ENCODE measurements at regions not wholly inside any gene's neighbourhood (a gene's known extent, or its start where the extent isn't known, plus 50 kb on each side); places are given as distances from the start of the nearest gene placed in this dataset.

GRCh38 chr11:13884158-13884799 is 78.2 kb upstream of the SPON1 start:
- H3K4me1 ChIP-seq, result no peaks in the 10 kb centered on the region
- intact Hi-C loops (cut with DNase I; ENCODE audit: low total_unique reads), result no loop called here
- H3K9me3 ChIP-seq, result no peaks in the 10 kb centered on the region
- H3K36me3 ChIP-seq, result no peaks in the 10 kb centered on the region
- no peaks in the 10 kb centered on the region for H3K27me3 ChIP-seq
- H3K4me3 ChIP-seq, result no peak overlapping the region
- no peak overlapping the region for H3K27ac ChIP-seq
- TF ChIP-seq POLR2A (IDR thresholded peaks at IDR 0.05), result no peak
- no peak for TF ChIP-seq CTCF (IDR thresholded peaks at IDR 0.05)
- TF ChIP-seq POLR2AphosphoS5 (IDR thresholded peaks at IDR 0.05), result no peak
- DNase-seq (ENCODE audit: low spot score in 2 of 2), result no peak

- Histone ChIP-seq H3K27ac (no peak overlapping the region), H3K27me3 (no peaks in the 10 kb centered on the region), H3K4me1 (no peaks in the 10 kb centered on the region), H3K9me3 (no peaks in the 10 kb centered on the region), H3K36me3 (no peaks in the 10 kb centered on the region), H3K4me3 (no peak overlapping the region)
- DNase-seq (ENCODE audit: low spot score in 2 of 2), result peak in 1 of 2 donors; percentile 32
- TF ChIP-seq POLR2A (IDR thresholded peaks at IDR 0.05) (no peak), CTCF (IDR thresholded peaks at IDR 0.05) (no peak), POLR2AphosphoS5 (IDR thresholded peaks at IDR 0.05) (no peak)
- intact Hi-C loops (cut with DNase I; ENCODE audit: low total_unique reads), result no loop called here
Measured at GRCh38 chr11:13885083-13885482, 77.4 kb upstream of the SPON1 start.

- Histone ChIP-seq H3K9me3 (no peaks in the 10 kb centered on the region), H3K4me3 (no peak overlapping the region), H3K27ac (no peak overlapping the region), H3K36me3 (no peaks in the 10 kb centered on the region), H3K27me3 (no peaks in the 10 kb centered on the region), H3K4me1 (no peaks in the 10 kb centered on the region)
- intact Hi-C loops (cut with DNase I; ENCODE audit: low total_unique reads), result no loop called here
- TF ChIP-seq POLR2A (IDR thresholded peaks at IDR 0.05) (no peak), POLR2AphosphoS5 (IDR thresholded peaks at IDR 0.05) (no peak), CTCF (IDR thresholded peaks at IDR 0.05) (no peak)
- no peak for DNase-seq (ENCODE audit: low spot score in 2 of 2)
Measured at GRCh38 chr11:13889552-13890249, 72.8 kb upstream of the SPON1 start.

- DNase-seq (ENCODE audit: low spot score in 2 of 2), result no peak
- TF ChIP-seq POLR2A (IDR thresholded peaks at IDR 0.05) (no peak), POLR2AphosphoS5 (IDR thresholded peaks at IDR 0.05) (no peak), CTCF (IDR thresholded peaks at IDR 0.05) (no peak)
- no peaks in the 10 kb centered on the region for H3K4me1 ChIP-seq
- no peaks in the 10 kb centered on the region for H3K36me3 ChIP-seq
- H3K4me3 ChIP-seq, result no peak overlapping the region
- no peak overlapping the region for H3K27ac ChIP-seq
- H3K27me3 ChIP-seq, result no peaks in the 10 kb centered on the region
- intact Hi-C loops (cut with DNase I; ENCODE audit: low total_unique reads), result no loop called here
- H3K9me3 ChIP-seq, result no peaks in the 10 kb centered on the region
Measured at GRCh38 chr11:13891911-13892310, 70.6 kb upstream of the SPON1 start.

GRCh38 chr11:13896175-13896980 is 66.1 kb upstream of the SPON1 start:
- no peak overlapping the region for H3K4me3 ChIP-seq
- no peak for DNase-seq (ENCODE audit: low spot score in 2 of 2)
- intact Hi-C loops (cut with DNase I; ENCODE audit: low total_unique reads), result no loop called here
- H3K36me3 ChIP-seq, result no peaks in the 10 kb centered on the region
- no peak for TF ChIP-seq CTCF (IDR thresholded peaks at IDR 0.05)
- no peak for TF ChIP-seq POLR2AphosphoS5 (IDR thresholded peaks at IDR 0.05)
- no peak for TF ChIP-seq POLR2A (IDR thresholded peaks at IDR 0.05)
- H3K27me3 ChIP-seq, result no peaks in the 10 kb centered on the region
- no peaks in the 10 kb centered on the region for H3K4me1 ChIP-seq
- H3K9me3 ChIP-seq, result no peaks in the 10 kb centered on the region
- no peak overlapping the region for H3K27ac ChIP-seq
